ENCODE measurements at regions not wholly inside any gene's neighbourhood (a gene's known extent, or its start where the extent isn't known, plus 50 kb on each side); places are given as distances from the start of the nearest gene placed in this dataset.

GRCh38 chr20:22418738-22419137 is 165.6 kb downstream of the FOXA2 start:
- TF ChIP-seq, protein P1, sequence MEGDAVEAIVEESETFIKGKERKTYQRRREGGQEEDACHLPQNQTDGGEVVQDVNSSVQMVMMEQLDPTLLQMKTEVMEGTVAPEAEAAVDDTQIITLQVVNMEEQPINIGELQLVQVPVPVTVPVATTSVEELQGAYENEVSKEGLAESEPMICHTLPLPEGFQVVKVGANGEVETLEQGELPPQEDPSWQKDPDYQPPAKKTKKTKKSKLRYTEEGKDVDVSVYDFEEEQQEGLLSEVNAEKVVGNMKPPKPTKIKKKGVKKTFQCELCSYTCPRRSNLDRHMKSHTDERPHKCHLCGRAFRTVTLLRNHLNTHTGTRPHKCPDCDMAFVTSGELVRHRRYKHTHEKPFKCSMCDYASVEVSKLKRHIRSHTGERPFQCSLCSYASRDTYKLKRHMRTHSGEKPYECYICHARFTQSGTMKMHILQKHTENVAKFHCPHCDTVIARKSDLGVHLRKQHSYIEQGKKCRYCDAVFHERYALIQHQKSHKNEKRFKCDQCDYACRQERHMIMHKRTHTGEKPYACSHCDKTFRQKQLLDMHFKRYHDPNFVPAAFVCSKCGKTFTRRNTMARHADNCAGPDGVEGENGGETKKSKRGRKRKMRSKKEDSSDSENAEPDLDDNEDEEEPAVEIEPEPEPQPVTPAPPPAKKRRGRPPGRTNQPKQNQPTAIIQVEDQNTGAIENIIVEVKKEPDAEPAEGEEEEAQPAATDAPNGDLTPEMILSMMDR (conservative IDR thresholded peaks at IDR 0.05; ENCODE audit: low read depth, low read length) = no peak
- TF ChIP-seq EZH2 (IDR thresholded peaks at IDR 0.05; ENCODE audit: low read length, unreplicated experiment) (no peak), EZH2phosphoT487 (IDR thresholded peaks at IDR 0.05; ENCODE audit: borderline replicate concordance, low read length) (no peak)

All from PC-3 (cell line).